ENCODE measurements at regions not wholly inside any gene's neighbourhood (a gene's known extent, or its start where the extent isn't known, plus 50 kb on each side); places are given as distances from the start of the nearest gene placed in this dataset.

- TF ChIP-seq, protein P1, sequence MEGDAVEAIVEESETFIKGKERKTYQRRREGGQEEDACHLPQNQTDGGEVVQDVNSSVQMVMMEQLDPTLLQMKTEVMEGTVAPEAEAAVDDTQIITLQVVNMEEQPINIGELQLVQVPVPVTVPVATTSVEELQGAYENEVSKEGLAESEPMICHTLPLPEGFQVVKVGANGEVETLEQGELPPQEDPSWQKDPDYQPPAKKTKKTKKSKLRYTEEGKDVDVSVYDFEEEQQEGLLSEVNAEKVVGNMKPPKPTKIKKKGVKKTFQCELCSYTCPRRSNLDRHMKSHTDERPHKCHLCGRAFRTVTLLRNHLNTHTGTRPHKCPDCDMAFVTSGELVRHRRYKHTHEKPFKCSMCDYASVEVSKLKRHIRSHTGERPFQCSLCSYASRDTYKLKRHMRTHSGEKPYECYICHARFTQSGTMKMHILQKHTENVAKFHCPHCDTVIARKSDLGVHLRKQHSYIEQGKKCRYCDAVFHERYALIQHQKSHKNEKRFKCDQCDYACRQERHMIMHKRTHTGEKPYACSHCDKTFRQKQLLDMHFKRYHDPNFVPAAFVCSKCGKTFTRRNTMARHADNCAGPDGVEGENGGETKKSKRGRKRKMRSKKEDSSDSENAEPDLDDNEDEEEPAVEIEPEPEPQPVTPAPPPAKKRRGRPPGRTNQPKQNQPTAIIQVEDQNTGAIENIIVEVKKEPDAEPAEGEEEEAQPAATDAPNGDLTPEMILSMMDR (IDR thresholded peaks at IDR 0.05): no peak
- ChIA-PET CTCF (no interaction called here), POLR2A (no interaction called here)
- intact Hi-C loops (cut with micrococcal nuclease): no loop called here
- H3K27me3 Mint-ChIP-seq: peaks cover 3% of the 10 kb centered on the region
- no peak overlapping the region for H3K27ac Mint-ChIP-seq
- no peak for DNase-seq
- H3K4me1 Mint-ChIP-seq (ENCODE audit: low read depth): no peaks in the 10 kb centered on the region
- ATAC-seq: no peak
- H3K4me3 Mint-ChIP-seq: no peak overlapping the region
- H3K9me3 Mint-ChIP-seq: no peaks in the 10 kb centered on the region
- H3K36me3 Mint-ChIP-seq (ENCODE audit: low read depth): no peaks in the 10 kb centered on the region
These were observed 627.4 kb downstream of the CDH26 start for GRCh38 chr20:60585651-60586050.

- ChIA-PET CTCF (no interaction called here), POLR2A (no interaction called here)
- Mint-ChIP-seq H3K9me3 (no peaks in the 10 kb centered on the region), H3K4me3 (no peak overlapping the region), H3K36me3 (ENCODE audit: low read depth) (no peaks in the 10 kb centered on the region), H3K27ac (no peak overlapping the region), H3K27me3 (peaks cover 3% of the 10 kb centered on the region), H3K4me1 (ENCODE audit: low read depth) (no peaks in the 10 kb centered on the region)
- intact Hi-C loops (cut with micrococcal nuclease): no loop called here
- DNase-seq (no peak), ATAC-seq (no peak)
- TF ChIP-seq, protein P1 (IDR thresholded peaks at IDR 0.05): no peak
These were observed 628.2 kb downstream of the CDH26 start for GRCh38 chr20:60586269-60587050.

DNA sequence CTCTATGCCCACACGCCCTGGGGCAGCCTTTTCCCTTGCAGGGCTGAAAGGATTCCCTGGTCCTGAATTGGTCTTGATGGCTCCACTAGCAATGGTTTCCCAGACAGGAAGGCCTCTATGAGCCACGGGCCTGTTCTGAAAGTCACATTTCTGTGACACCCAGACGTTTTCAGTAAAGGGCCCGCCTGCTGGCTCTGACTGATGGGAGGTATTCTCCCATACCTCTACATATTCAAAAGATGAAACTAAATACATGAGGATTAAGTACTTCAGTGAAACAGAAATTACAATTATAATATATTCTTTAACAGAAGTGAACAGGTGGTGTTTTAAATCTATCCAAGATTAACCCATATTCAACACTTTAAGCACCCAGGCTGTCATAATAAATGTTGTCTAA lies 629.8 kb downstream of the CDH26 start:
- Mint-ChIP-seq H3K36me3 (ENCODE audit: low read depth) (no peaks in the 10 kb centered on the region), H3K4me1 (ENCODE audit: low read depth) (no peaks in the 10 kb centered on the region), H3K27ac (no peak overlapping the region), H3K4me3 (no peak overlapping the region), H3K27me3 (peaks cover 3% of the 10 kb centered on the region), H3K9me3 (no peaks in the 10 kb centered on the region)
- ChIA-PET POLR2A (no interaction called here), CTCF (no interaction called here)
- intact Hi-C loops (cut with micrococcal nuclease): no loop called here
- DNase-seq (no peak), ATAC-seq (no peak)
- TF ChIP-seq, protein P1 (IDR thresholded peaks at IDR 0.05): no peak

DNA sequence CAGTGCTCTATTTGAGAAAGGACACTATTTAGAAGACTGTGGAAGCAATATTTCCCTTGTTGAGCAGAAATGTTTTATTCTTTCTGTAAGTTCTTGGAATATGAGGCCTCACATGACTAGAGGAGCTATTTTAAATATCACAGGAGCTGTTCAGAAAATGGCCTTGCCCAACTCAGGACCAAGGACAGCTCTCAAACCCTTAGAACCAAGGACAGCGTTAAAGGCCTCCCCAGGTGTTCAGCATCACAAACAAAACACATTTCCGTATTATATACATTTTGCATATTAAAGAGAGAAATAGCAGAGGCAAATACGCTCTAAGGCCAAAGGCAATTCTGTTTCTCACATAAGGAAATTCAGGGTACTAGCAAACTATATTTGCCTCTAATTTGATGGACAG lies 631.4 kb downstream of the CDH26 start:
- ChIA-PET POLR2A (no interaction called here), CTCF (no interaction called here)
- no peak overlapping the region for H3K4me3 Mint-ChIP-seq
- H3K4me1 Mint-ChIP-seq (ENCODE audit: low read depth): no peaks in the 10 kb centered on the region
- TF ChIP-seq, protein P1 (IDR thresholded peaks at IDR 0.05): no peak
- H3K27ac Mint-ChIP-seq: no peak overlapping the region
- ATAC-seq: no peak
- no peak for DNase-seq
- intact Hi-C loops (cut with micrococcal nuclease): no loop called here
- no peaks in the 10 kb centered on the region for H3K9me3 Mint-ChIP-seq
- peaks cover 3% of the 10 kb centered on the region for H3K27me3 Mint-ChIP-seq
- no peaks in the 10 kb centered on the region for H3K36me3 Mint-ChIP-seq (ENCODE audit: low read depth)

- H3K4me1 Mint-ChIP-seq (ENCODE audit: low read depth): no peaks in the 10 kb centered on the region
- no peak for DNase-seq
- H3K4me3 Mint-ChIP-seq: no peak overlapping the region
- TF ChIP-seq, protein P1 (IDR thresholded peaks at IDR 0.05): no peak
- H3K27ac Mint-ChIP-seq: no peak overlapping the region
- H3K9me3 Mint-ChIP-seq: no peaks in the 10 kb centered on the region
- peaks cover 3% of the 10 kb centered on the region for H3K27me3 Mint-ChIP-seq
- no peak for ATAC-seq
- ChIA-PET POLR2A (no interaction called here), CTCF (no interaction called here)
- intact Hi-C loops (cut with micrococcal nuclease): no loop called here
- no peaks in the 10 kb centered on the region for H3K36me3 Mint-ChIP-seq (ENCODE audit: low read depth)
These were observed 633.1 kb downstream of the CDH26 start for GRCh38 chr20:60591172-60591799.

Data from activated CD8-positive, alpha-beta T cell treated with anti-CD3 and anti-CD28 coated beads for 36 hours (primary cell).